Transverse colon (tissue), 4 donors: ENCODE measurements at regions not wholly inside any gene's neighbourhood (a gene's known extent, or its start where the extent isn't known, plus 50 kb on each side); places are given as distances from the start of the nearest gene placed in this dataset.

Source experiments
- DNase-seq: peaks from one replicate; pipeline ENCODE4 v3.0.0-alpha.2; 2019
- H3K27ac ChIP-seq, 4 donors: fragments of 200-600 bp; sonication (generic); 2 replicates each; pipeline ENCODE4 v1.5.1; 2016 to 2018; ENCODE audit warnings: inconsistent platforms in 4 of 4
- H3K27me3 ChIP-seq: fragments of 200-600 bp; sonication (generic); 2 replicates; pipeline ENCODE4 v1.5.1; 2017; ENCODE audit warnings: inconsistent platforms
- H3K36me3 ChIP-seq, 4 donors: fragments of 200-600 bp; sonication (generic); 2 replicates each; pipeline ENCODE4 v1.5.1; 2017 to 2019; ENCODE audit warnings: inconsistent platforms in 4 of 4
- H3K4me1 ChIP-seq, 4 donors: fragments of 200-600 bp; sonication (generic); 2 replicates each; pipeline ENCODE4 v1.5.1; 2017 to 2020; ENCODE audit warnings: inconsistent platforms in 4 of 4
- H3K4me3 ChIP-seq, 4 donors: fragments of 200-600 bp; sonication (generic); 1 replicate in 1 of 4; 2 replicates in 3 of 4; pipeline versions ENCODE4 v1.5.1 to v1.6.1; 2017 to 2019; ENCODE audit warnings: inconsistent platforms in 4 of 4
- H3K9me3 ChIP-seq, 2 donors: fragments of 200-600 bp; sonication (generic); 2 replicates each; pipeline ENCODE4 v1.5.1; 2017 to 2019; ENCODE audit warnings: inconsistent platforms in 2 of 2
- CTCF ChIP-seq, 5 experiments: fragments of 200-600 bp in 3 of 5; fragments of 450-650 bp in 2 of 5; sonication (generic) in 3 of 5; IDR thresholded peaks; 1 replicate in 2 of 5; 2 replicates in 3 of 5; pipeline ENCODE4 v1.5.1; 2016 to 2017; ENCODE audit warnings: antibody characterized with exemption in 5 of 5, inconsistent platforms in 3 of 5, mild to moderate bottlenecking in 2 of 5, moderate library complexity in 1 of 5
- EP300 ChIP-seq: sonication (generic); formaldehyde crosslinking; IDR thresholded peaks from one replicate; pipeline ENCODE4 v1.6.1; 2017; ENCODE audit warnings: antibody characterized with exemption, low read depth
- POLR2A ChIP-seq: fragments of 450-650 bp; IDR thresholded peaks from one replicate; pipeline ENCODE4 v1.6.1; 2016; ENCODE audit warnings: antibody characterized with exemption, mild to moderate bottlenecking, moderate library complexity
- POLR2AphosphoS5 ChIP-seq, 3 donors: sonication (generic); formaldehyde crosslinking; IDR thresholded peaks; one replicate each; pipeline ENCODE4 v1.6.1; 2016; ENCODE audit warnings: antibody characterized with exemption in 3 of 3
- WGBS, 2 donors: methylation state at CpG; one replicate each; pipeline ENCODE4 v1.1.5; 2018; ENCODE audit warnings: low coverage in 1 of 2; 5-methylcytosine and 5-hydroxymethylcytosine counted together
- in situ Hi-C, 4 donors: fragments of 200-750 bp; cut with MboI; loops; one replicate each; pipeline versions ENCODE4 v1.15.0 to v1.15.1; 2017; ENCODE audit warnings: low sequenced_read_pairs in 3 of 4, low pct_ligation_motif_present in 1 of 4, low pct_unique_long_range_greater_than_20kb in 1 of 4
- intact Hi-C: fragments of 100-400 bp; cut with DNase I; formaldehyde crosslinking; loops from one replicate; pipeline ENCODE4 v1.15.1; 2023; ENCODE audit warnings: low total_unique reads

GRCh38 chr4:144294211-144294610 lies 153.7 kb upstream of the GYPA start:
- Histone ChIP-seq H3K36me3 (no peaks in the 10 kb centered on the region), H3K4me1 (no peaks in the 10 kb centered on the region), H3K9me3 (no peaks in the 10 kb centered on the region), H3K27me3 (no peaks in the 10 kb centered on the region), H3K4me3 (no peak overlapping the region), H3K27ac (no peak overlapping the region)
- in situ Hi-C loops (no loop called here), intact Hi-C loops (no loop called here)
- TF ChIP-seq POLR2A (no peak), POLR2AphosphoS5 (IDR thresholded peaks at IDR 0.05) (no peak), CTCF (IDR thresholded peaks at IDR 0.05) (no peak), EP300 (no peak)
- WGBS, 2 donors: 42 to 53% methylated on average over 1 of the region's 1 CpG
- no peak for DNase-seq

- Histone ChIP-seq H3K4me3 (no peak overlapping the region), H3K36me3 (no peaks in the 10 kb centered on the region), H3K27me3 (no peaks in the 10 kb centered on the region), H3K9me3 (no peaks in the 10 kb centered on the region), H3K27ac (no peak overlapping the region), H3K4me1 (no peaks in the 10 kb centered on the region)
- WGBS, 2 donors: 76 to 90% methylated on average over 6 to 8 of the region's 8 CpGs
- DNase-seq: no peak
- TF ChIP-seq CTCF (IDR thresholded peaks at IDR 0.05): no peak
- in situ Hi-C loops: no loop called here
- intact Hi-C loops: no loop called here
These were observed 154.9 kb upstream of the GYPA start for GRCh38 chr4:144295286-144295995.

- Histone ChIP-seq H3K9me3 (no peaks in the 10 kb centered on the region), H3K4me1 (no peaks in the 10 kb centered on the region), H3K36me3 (no peaks in the 10 kb centered on the region), H3K27ac (no peak overlapping the region), H3K27me3 (no peaks in the 10 kb centered on the region), H3K4me3 (no peak overlapping the region)
- WGBS, 2 donors: 84% methylated on average over 2 of the region's 2 CpGs; no CpG with 5 or more reads in 1 of the 2 donors
- in situ Hi-C loops: no loop called here
- TF ChIP-seq POLR2AphosphoS5 (IDR thresholded peaks at IDR 0.05): no peak
- TF ChIP-seq POLR2A: no peak
- no peak for TF ChIP-seq EP300
- DNase-seq: no peak
- intact Hi-C loops: no loop called here
These were observed 156.4 kb upstream of the GYPA start for GRCh38 chr4:144296941-144297340.

- in situ Hi-C loops (no loop called here), intact Hi-C loops (no loop called here)
- no peaks in the 10 kb centered on the region for H3K4me1 ChIP-seq
- H3K9me3 ChIP-seq: no peaks in the 10 kb centered on the region
- H3K27ac ChIP-seq: no peak overlapping the region
- WGBS, 2 donors: 55 to 76% methylated on average over 1 to 3 of the region's 3 CpGs
- no peak for DNase-seq
- H3K36me3 ChIP-seq: no peaks in the 10 kb centered on the region
- H3K27me3 ChIP-seq: no peaks in the 10 kb centered on the region
- TF ChIP-seq EP300: no peak
- no peak for TF ChIP-seq CTCF (IDR thresholded peaks at IDR 0.05)
- no peak for TF ChIP-seq POLR2A
- no peak for TF ChIP-seq POLR2AphosphoS5 (IDR thresholded peaks at IDR 0.05)
- H3K4me3 ChIP-seq: no peak overlapping the region
These were observed 158.0 kb upstream of the GYPA start for GRCh38 chr4:144298519-144298918.

- H3K27ac ChIP-seq: no peak overlapping the region
- H3K4me3 ChIP-seq: no peak overlapping the region
- no peaks in the 10 kb centered on the region for H3K27me3 ChIP-seq
- DNase-seq: no peak
- no peaks in the 10 kb centered on the region for H3K4me1 ChIP-seq
- 60% methylated on average over 2 of the region's 2 CpGs; no CpG with 5 or more reads in 1 of the 2 donors for WGBS, 2 donors
- intact Hi-C loops: no loop called here
- TF ChIP-seq CTCF (IDR thresholded peaks at IDR 0.05): no peak
- TF ChIP-seq POLR2A: no peak
- no peak for TF ChIP-seq POLR2AphosphoS5 (IDR thresholded peaks at IDR 0.05)
- TF ChIP-seq EP300: no peak
- no peaks in the 10 kb centered on the region for H3K36me3 ChIP-seq
- in situ Hi-C loops: no loop called here
- no peaks in the 10 kb centered on the region for H3K9me3 ChIP-seq
These were observed 160.1 kb upstream of the GYPA start for GRCh38 chr4:144300616-144301015.
